Bone marrow (tissue), 2 donors: ENCODE measurements at regions not wholly inside any gene's neighbourhood (a gene's known extent, or its start where the extent isn't known, plus 50 kb on each side); places are given as distances from the start of the nearest gene placed in this dataset.
"Not testable (repeated sequence)": the region's sequence is repeated elsewhere in the genome, so short reads cannot be mapped to it uniquely, and the experiment has no call there.

Source experiments
- DNase-seq, 2 donors: peaks; one replicate each; lab custom pipeline; 2025; lab: John Stamatoyannopoulos, UW

DNA sequence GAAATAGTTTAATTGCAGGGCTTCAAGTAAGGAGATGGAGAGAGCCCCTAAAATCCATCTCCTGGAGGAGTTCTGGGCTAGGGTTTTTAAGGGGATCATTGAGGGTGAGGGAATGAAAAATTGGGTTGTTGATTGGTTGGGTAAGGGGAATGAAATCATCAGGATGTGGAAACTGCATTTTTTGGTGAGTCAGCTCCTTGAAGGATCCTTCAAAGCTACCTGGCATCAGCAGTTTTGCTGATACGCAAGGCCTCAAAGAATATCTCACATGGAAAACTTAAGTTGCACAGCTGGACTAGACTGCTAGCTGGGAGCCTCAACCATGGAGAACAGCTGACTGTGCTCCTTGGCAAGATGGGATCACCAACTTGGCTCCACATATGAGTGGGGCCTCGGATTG lies 136.7 kb downstream of the FGF10 start:
- no peak for DNase-seq

DNA sequence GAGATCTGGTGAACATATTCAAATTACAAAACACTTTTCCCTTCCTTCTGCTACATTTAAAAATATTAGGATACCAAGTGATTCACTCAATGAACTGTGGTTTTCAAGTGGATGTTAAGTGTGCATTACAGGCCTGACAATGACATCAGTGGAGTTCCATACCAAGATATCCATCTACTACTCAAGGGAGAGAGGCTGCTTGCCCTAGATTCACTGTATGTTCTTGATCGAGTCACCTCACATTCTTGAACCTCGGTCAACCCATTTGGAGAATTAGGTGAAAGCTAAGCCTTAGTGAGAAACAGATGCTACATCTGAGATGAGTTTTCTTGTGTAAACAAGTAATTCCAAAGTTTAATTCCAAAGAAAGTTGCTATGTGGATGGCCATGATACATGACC lies 142.2 kb downstream of the FGF10 start:
- no peak for DNase-seq

- no peak for DNase-seq
These were observed 143.3 kb downstream of the FGF10 start for GRCh38 chr5:44245935-44246334.

DNA sequence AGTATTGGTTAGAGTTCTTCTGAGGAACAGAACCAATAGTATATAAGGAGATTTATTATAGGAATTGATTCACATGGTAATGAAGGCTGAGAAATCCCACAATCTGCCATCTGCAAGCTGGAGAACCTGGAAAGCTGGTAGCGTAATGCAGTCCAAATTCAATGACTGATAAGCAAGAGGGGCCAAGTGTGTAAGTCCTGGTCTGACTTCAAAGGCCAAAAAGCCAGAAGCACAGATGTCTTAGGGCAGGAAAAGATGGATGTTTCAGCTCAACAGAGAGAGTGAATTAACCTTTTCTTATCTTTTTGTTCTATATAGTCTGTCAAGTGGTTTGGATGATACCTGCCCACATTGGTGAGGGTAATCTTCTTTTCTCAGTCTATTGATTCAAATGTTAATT lies 146.4 kb downstream of the FGF10 start:
- DNase-seq, result no peak

- no peak for DNase-seq
These were observed 153.2 kb downstream of the FGF10 start for GRCh38 chr5:44236040-44236439.

- no peak for DNase-seq
These were observed 155.5 kb downstream of the FGF10 start for GRCh38 chr5:44233691-44234090.

GRCh38 chr5:44225231-44226160 lies 163.7 kb downstream of the FGF10 start:
- no peak for DNase-seq

DNA sequence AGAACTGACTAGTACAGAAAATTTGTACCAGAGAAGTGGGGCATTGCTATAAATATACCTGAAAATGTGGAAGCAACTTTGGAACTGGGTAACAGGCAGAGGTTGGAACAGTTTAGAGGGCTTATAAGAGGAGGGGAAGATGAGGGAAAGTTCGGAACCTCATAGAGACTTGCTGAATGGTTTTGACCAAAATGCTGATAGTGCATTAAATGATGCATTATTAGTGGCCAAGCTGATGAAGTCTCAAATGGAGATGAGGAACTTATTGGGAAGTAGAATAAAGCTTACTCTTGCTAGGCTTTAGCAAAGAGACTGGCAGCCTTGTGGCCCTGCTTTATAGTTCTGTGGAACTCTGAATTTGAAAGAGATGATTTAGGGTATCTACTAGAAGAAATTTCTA lies 189.8 kb downstream of the FGF10 start:
- no peak for DNase-seq

GRCh38 chr5:44189255-44189654 lies 200.0 kb downstream of the FGF10 start:
- DNase-seq, result no peak

- DNase-seq, result no peak
These were observed 201.2 kb downstream of the FGF10 start for GRCh38 chr5:44187973-44188372.

DNA sequence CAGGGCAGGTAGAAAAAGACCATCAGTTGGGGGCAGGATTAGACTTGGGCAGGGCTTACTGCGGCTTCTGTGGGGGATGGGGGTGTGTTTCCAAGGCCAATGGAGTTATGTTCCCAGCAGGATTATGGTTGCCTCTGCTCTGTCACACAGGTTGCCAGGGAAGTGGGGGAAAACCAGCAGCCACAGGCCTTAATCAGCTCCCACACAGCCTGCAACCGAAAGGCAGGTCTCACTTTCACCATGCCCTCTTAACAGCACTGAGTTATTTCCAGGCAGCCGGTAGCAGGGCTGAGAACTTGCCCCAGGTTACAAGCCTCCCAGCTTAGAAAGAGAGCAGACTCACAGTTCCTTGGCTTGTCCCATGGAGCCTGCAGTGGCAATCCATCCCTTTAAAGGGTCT lies 205.5 kb downstream of the FGF10 start:
- DNase-seq, result no peak

GRCh38 chr5:44183312-44183711 lies 205.9 kb downstream of the FGF10 start:
- no peak for DNase-seq

- DNase-seq, result no peak
These were observed 210.8 kb downstream of the FGF10 start for GRCh38 chr5:44178414-44178813.

- no peak for DNase-seq
These were observed 221.7 kb downstream of the FGF10 start for GRCh38 chr5:44167540-44167939.

GRCh38 chr5:44160369-44160768 lies 228.9 kb downstream of the FGF10 start:
- DNase-seq, result no peak

- no peak for DNase-seq
These were observed 239.0 kb downstream of the FGF10 start for GRCh38 chr5:44150075-44150723.

DNA sequence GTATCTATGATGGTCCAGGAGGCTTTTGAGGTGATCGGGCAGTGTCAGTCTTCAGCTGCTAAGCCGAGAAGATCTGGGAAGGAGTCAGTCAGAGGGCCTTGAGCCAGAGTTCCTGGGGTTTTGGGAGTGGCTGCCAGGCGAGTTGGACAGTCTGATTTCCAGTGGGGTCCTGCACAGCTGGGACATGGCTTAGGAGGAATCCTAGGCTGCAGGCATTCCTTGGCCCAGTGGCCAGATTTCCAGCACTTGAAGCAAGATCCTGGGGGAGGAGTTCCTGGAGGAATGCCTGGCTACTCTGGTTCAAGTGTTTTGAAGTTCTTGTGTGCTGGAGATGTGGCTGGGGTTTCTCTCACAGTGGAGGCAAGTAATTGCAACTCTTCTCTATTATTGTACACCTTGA lies 271.3 kb downstream of the FGF10 start:
- not testable (repeated sequence) for DNase-seq

DNA sequence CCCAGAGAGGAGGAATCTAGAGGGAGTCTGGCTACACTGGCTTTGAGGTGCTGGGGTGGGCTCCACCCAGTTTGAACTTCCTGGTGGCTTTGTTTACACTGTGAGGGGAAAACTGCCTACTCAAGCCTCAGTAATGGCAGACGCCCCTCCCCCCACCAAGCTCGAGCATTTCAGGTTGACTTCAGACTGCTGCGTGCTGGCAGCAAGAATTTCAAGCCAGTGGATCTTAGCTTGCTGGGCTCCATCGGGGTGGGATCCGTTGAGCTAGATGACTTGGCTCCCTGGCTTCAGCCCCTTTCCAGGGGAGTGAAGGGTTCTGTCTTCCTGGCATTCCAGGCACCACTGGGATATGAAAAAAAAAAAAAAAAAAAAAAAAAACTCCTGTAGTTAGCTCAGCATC lies 281.0 kb downstream of the FGF10 start:
- not testable (repeated sequence) for DNase-seq

DNA sequence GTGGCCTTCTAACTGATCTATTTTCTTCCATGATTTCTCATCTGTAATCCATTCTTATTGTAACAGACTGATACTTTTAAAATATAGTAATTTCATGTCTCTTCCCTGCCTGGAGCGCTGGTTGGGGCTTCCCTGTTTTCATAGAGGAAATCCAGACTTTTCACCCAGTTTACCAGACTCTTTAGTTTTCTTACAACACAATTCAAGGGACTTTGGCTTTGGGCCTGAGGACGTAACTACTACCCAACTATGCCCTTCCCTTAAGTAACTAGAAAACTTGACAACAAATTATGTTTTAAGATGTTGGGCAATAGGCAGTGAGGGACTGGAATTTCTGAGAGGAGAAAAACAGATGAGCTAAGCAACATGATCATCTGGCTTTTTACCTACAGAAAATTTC lies 289.6 kb downstream of the FGF10 start:
- DNase-seq, result no peak

DNA sequence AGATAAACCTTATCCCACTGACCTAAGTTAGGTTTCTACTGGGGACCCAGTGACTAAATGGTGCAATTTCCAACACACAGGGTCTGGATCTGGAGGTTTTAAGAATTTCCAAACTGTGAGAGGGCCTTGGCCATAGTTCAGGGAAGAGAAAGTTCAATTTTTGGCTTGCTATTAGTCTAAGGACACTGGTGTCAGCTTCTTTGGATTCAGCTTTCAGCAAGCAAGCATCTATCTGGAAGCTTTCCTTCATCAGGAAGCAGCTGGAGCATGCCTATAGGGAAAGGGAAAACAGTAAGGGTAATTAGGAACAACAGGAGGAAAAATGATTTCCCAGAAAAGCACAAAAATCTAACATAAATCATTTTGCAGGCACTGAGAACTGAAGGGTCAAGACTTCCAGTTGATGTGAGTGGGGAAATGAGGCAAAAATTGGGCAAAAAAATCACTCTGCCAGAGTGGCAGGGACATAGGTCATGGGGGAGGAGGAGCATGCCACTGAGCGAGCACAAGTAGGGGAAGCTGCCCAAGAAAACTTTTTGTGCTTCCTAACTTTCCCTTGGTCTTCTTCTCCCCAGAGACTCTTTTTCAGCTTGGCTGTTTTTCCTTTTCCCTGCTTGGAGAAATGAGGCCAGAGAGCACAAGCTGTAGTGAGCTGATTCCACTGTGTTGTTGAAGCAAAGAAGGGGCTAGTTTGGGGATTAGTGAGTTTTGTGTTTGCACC lies 299.6 kb downstream of the FGF10 start:
- no peak for DNase-seq

DNA sequence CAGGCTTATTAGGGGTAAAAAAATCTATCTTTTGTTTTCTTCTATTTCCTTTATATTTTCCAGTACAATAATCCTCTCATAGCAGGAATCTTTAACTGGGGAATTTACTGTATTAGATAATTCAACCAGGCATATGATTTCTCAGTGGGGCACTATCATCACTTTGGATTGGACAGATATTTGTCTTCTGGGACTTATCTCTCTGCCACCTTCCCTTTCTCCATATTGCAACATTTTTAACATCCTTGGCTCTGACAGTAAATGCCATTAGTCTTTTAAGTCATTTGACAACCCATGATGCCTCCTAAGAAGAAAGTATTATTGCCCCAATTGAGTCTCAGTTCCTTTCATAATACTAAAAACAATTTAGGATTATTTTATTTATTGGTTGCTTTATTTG lies 304.1 kb downstream of the FGF10 start:
- no peak for DNase-seq

- DNase-seq, result not testable (repeated sequence)
These were observed 314.7 kb downstream of the FGF10 start for GRCh38 chr5:44074547-44074946.

DNA sequence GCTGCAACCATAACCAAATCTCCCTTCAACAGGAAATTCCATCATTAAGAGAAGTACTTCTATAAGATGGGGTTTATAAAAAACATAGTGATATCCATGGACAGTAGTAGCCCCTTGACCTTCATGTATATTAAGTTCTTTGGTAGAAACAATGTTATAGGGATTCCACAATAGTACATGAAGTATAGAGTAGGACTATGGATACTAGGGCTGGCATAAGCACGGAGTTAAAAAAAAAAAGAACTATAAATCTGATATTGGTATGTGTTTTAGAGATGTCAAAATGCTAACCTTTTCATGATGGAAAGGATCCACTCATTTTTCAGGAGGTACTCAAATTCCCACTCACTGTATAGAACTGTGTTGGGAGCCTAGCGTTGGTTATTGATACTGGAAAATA lies 337.6 kb downstream of the FGF10 start:
- no peak for DNase-seq
